ENCODE measurements at regions not wholly inside any gene's neighbourhood (a gene's known extent, or its start where the extent isn't known, plus 50 kb on each side); places are given as distances from the start of the nearest gene placed in this dataset.
A peak's percentile ranks its signal among the peaks of the same experiment; 100 is the strongest.

DNA sequence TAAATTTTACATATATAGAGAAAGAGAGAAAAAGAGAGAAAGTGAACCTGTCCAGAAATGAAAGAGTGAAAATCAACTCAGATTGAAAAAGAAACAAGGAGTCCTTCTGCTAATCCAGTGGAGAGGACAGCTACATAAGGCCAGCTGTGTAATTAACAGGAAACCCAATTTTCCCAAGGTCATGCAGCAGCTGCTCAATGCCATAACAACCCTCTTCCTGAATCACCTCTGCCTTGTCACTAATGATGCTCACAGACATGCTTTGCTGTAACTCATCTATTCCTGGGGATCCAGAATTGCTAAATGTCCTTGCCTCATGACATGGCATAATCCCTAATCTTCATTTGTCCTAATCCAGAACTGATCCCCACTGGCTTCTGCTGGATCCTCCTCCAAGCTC, 288.6 kb downstream of the NEBL start:
- Histone ChIP-seq H3K27ac (ENCODE audit: low read depth, low read length) (no peak overlapping the region), H3K79me1 (ENCODE audit: low read depth, low read length) (no peaks in the 10 kb centered on the region), H3K27me3 (replicated peaks in 1 of 4; ENCODE audit: control insufficient read depth in 3 of 4, extremely low read depth in 1 of 4, insufficient read depth in 3 of 4, low read length in 3 of 4) (no peaks in the 10 kb centered on the region), H3K18ac (ENCODE audit: extremely low read depth, low read length) (no peak overlapping the region), H3K36me3 (ENCODE audit: control insufficient read depth in 2 of 4, insufficient read depth in 4 of 4, low read length in 3 of 4) (no peaks in the 10 kb centered on the region), H4K91ac (replicated peaks; ENCODE audit: insufficient read length, low read length) (peak overlapping the region; percentile 30), H3K4me1 (replicated peaks in 1 of 4; ENCODE audit: control insufficient read depth in 3 of 4, insufficient read depth in 4 of 4, low read length in 3 of 4) (no peaks in the 10 kb centered on the region), H3K4me3 (ENCODE audit: extremely low read depth in 1 of 4, insufficient read depth in 2 of 4, low read depth in 3 of 4, low read length in 4 of 4) (no peak overlapping the region), H3K9me3 (ENCODE audit: insufficient read depth in 2 of 2, low read depth in 1 of 2, low read length in 1 of 2) (no peaks in the 10 kb centered on the region), H3K56ac (replicated peaks; ENCODE audit: insufficient read length, low read depth, low read length) (no peak overlapping the region), H3K4me2 (ENCODE audit: insufficient read depth in 1 of 2, low read depth in 2 of 2, low read length in 2 of 2) (no peak overlapping the region), H4K8ac (ENCODE audit: extremely low read depth, insufficient read depth, low read length) (no peak overlapping the region), H3K23me2 (ENCODE audit: low read depth, low read length) (no peaks in the 10 kb centered on the region; the same call in 1 of the 2 replicates), H3K14ac (ENCODE audit: insufficient read length) (no peak overlapping the region), H2BK12ac (ENCODE audit: low read depth, low read length) (no peak overlapping the region), H2AK5ac (ENCODE audit: low read depth, low read length) (no peak overlapping the region), H4K5ac (ENCODE audit: insufficient read length, low read depth, low read length) (no peak overlapping the region), H2BK15ac (ENCODE audit: low read length) (no peak overlapping the region), H2AFZ (ENCODE audit: low read length) (peak overlapping the region; percentile 9; the same call in 1 of the 2 replicates), H3K4ac (replicated peaks; ENCODE audit: insufficient read length, low read depth, low read length) (no peak overlapping the region), H2BK5ac (ENCODE audit: low read depth, low read length) (no peak overlapping the region), H3K79me2 (ENCODE audit: control insufficient read depth in 1 of 2, insufficient read depth in 2 of 2, low read length in 2 of 2) (no peaks in the 10 kb centered on the region), H4K20me1 (replicated peaks in 1 of 2; ENCODE audit: control insufficient read depth in 1 of 2, insufficient read depth in 2 of 2, low read length in 2 of 2) (no peaks in the 10 kb centered on the region), H2BK20ac (ENCODE audit: low read length) (no peak overlapping the region), H2BK120ac (replicated peaks; ENCODE audit: low read depth, low read length) (no peak overlapping the region), H3K23ac (ENCODE audit: insufficient read length) (no peak overlapping the region), H3K9ac (replicated peaks in 1 of 4; ENCODE audit: extremely low read depth in 1 of 4, low read depth in 3 of 4, low read length in 3 of 4) (no peak overlapping the region)
- DNase-seq (ENCODE audit: low read depth in 1 of 2, low spot score in 2 of 2) (no peak), FAIRE-seq (no peak)
- CTCF ChIA-PET (ENCODE audit: partially characterized antibody): interaction anchor here (0.6 to 1.2 kb wide), 2 partner anchors 11 to 278 kb away, joined by 3 read pairs; no protein-coding TSS in a partner anchor
- TF ChIP-seq POLR2A (IDR thresholded peaks at IDR 0.05; ENCODE audit: control extremely low read depth in 1 of 2, low read depth in 2 of 2, low read length in 2 of 2) (no peak), EGR1 (IDR thresholded peaks at IDR 0.05; ENCODE audit: borderline replicate concordance, low read depth, low read length) (no peak), KDM5A (IDR thresholded peaks at IDR 0.05; ENCODE audit: low read length) (no peak), TCF12 (IDR thresholded peaks at IDR 0.05; ENCODE audit: low read depth, low read length) (no peak), CHD2 (IDR thresholded peaks at IDR 0.05; ENCODE audit: low read length) (no peak), TAF7 (optimal IDR thresholded peaks at IDR 0.05; ENCODE audit: borderline replicate concordance, low read depth, low read length) (no peak), RFX5 (IDR thresholded peaks at IDR 0.05; ENCODE audit: borderline replicate concordance, low read depth, low read length) (no peak), BCL11A (IDR thresholded peaks at IDR 0.05; ENCODE audit: low read depth in 2 of 2, low read length in 2 of 2) (no peak), KDM4A (IDR thresholded peaks at IDR 0.05; ENCODE audit: low read depth, low read length, severe bottlenecking) (no peak), KDM1A (IDR thresholded peaks at IDR 0.05; ENCODE audit: borderline replicate concordance, low read length) (no peak), CREB1 (IDR thresholded peaks at IDR 0.05) (no peak), TAF1 (IDR thresholded peaks at IDR 0.05; ENCODE audit: low read depth, low read length) (no peak), PHF8 (conservative IDR thresholded peaks at IDR 0.05; ENCODE audit: low read depth, low read length) (no peak), SP1 (IDR thresholded peaks at IDR 0.05; ENCODE audit: low read depth, low read length) (no peak), BACH1 (IDR thresholded peaks at IDR 0.05; ENCODE audit: low read length) (no peak), GABPA (IDR thresholded peaks at IDR 0.05; ENCODE audit: borderline replicate concordance, insufficient read depth, low read length) (no peak), RBBP5 (IDR thresholded peaks at IDR 0.05; ENCODE audit: borderline replicate concordance, low read depth, low read length) (no peak), BRCA1 (IDR thresholded peaks at IDR 0.05; ENCODE audit: low read depth, low read length) (no peak)
- POLR2A ChIA-PET (ENCODE audit: partially characterized antibody): interaction anchor here (0.7 to 1.3 kb wide), 2 partner anchors 11 to 13 kb away, joined by 3 to 4 read pairs; no protein-coding TSS in a partner anchor

Measured in H1 (cell line).